Kasumi-1 (cell line): ENCODE measurements at regions not wholly inside any gene's neighbourhood (a gene's known extent, or its start where the extent isn't known, plus 50 kb on each side); places are given as distances from the start of the nearest gene placed in this dataset.
"Not testable (repeated sequence)": the region's sequence is repeated elsewhere in the genome, so short reads cannot be mapped to it uniquely, and the experiment has no call there.

Source experiments
- DNase-seq, 2 experiments: peaks; one replicate each; lab custom pipeline; 2025; lab: John Stamatoyannopoulos, UW

GRCh38 chr9:26163931-26164330, 485.7 kb upstream of the TUSC1 start:
- DNase-seq: no peak

GRCh38 chr9:26159575-26160392, 481.5 kb upstream of the TUSC1 start:
- no peak for DNase-seq

GRCh38 chr9:26158631-26159150, 480.4 kb upstream of the TUSC1 start:
- peak; percentile 68 for DNase-seq

- DNase-seq: no peak
These were observed 479.2 kb upstream of the TUSC1 start for GRCh38 chr9:26157411-26157810.

- no peak for DNase-seq
These were observed 474.1 kb upstream of the TUSC1 start for GRCh38 chr9:26152350-26152749.

- DNase-seq: no peak
These were observed 469.9 kb upstream of the TUSC1 start for GRCh38 chr9:26148128-26148527.

GRCh38 chr9:26145938-26146337, 467.7 kb upstream of the TUSC1 start:
- DNase-seq: no peak

- no peak for DNase-seq
These were observed 464.4 kb upstream of the TUSC1 start for GRCh38 chr9:26142631-26143030.

- no peak for DNase-seq
These were observed 464.0 kb upstream of the TUSC1 start for GRCh38 chr9:26142201-26142600.

- no peak for DNase-seq
These were observed 455.3 kb upstream of the TUSC1 start for GRCh38 chr9:26133537-26133936.

- no peak for DNase-seq
These were observed 454.6 kb upstream of the TUSC1 start for GRCh38 chr9:26132746-26133312.

- DNase-seq: no peak
These were observed 453.6 kb upstream of the TUSC1 start for GRCh38 chr9:26131886-26132285.

- no peak for DNase-seq
These were observed 451.0 kb upstream of the TUSC1 start for GRCh38 chr9:26129217-26129616.

GRCh38 chr9:26125693-26126092, 447.4 kb upstream of the TUSC1 start:
- DNase-seq: no peak

- DNase-seq: not testable (repeated sequence)
These were observed 437.8 kb upstream of the TUSC1 start for GRCh38 chr9:26116085-26116484.

GRCh38 chr9:26112724-26113123, 434.5 kb upstream of the TUSC1 start:
- DNase-seq: no peak

GRCh38 chr9:26086396-26086795, 408.2 kb upstream of the TUSC1 start:
- no peak for DNase-seq

GRCh38 chr9:26081847-26082246, 403.6 kb upstream of the TUSC1 start:
- DNase-seq: no peak

- no peak for DNase-seq
These were observed 400.5 kb upstream of the TUSC1 start for GRCh38 chr9:26078706-26079105.

GRCh38 chr9:26077860-26078259, 399.6 kb upstream of the TUSC1 start:
- DNase-seq: no peak

- DNase-seq: no peak
These were observed 389.4 kb upstream of the TUSC1 start for GRCh38 chr9:26067608-26068007.

- DNase-seq: no peak
These were observed 388.0 kb upstream of the TUSC1 start for GRCh38 chr9:26066237-26066636.

GRCh38 chr9:26061948-26062575, 383.8 kb upstream of the TUSC1 start:
- DNase-seq: no peak
